SIG-M5 treated with dmso at 0.1 percent for 504 hours (cell line): ENCODE measurements at regions not wholly inside any gene's neighbourhood (a gene's known extent, or its start where the extent isn't known, plus 50 kb on each side); places are given as distances from the start of the nearest gene placed in this dataset.

ENCODE experiments used
- DNase-seq: peaks from one replicate; lab custom pipeline; 2025; ENCODE audit not compliant: unreplicated experiment; lab: John Stamatoyannopoulos, UW

GRCh38 chr1:96473791-96474434 lies 247.7 kb upstream of the PTBP2 start:
- DNase-seq: no peak

GRCh38 chr1:96474985-96475743 lies 246.4 kb upstream of the PTBP2 start:
- DNase-seq: no peak

GRCh38 chr1:96475903-96476302 lies 245.7 kb upstream of the PTBP2 start:
- DNase-seq: no peak

- no peak for DNase-seq
These were observed 243.4 kb upstream of the PTBP2 start for GRCh38 chr1:96478228-96478627.

- DNase-seq: no peak
These were observed 240.2 kb upstream of the PTBP2 start for GRCh38 chr1:96481409-96481808.

- no peak for DNase-seq
These were observed 239.0 kb upstream of the PTBP2 start for GRCh38 chr1:96482616-96483015.

- DNase-seq: no peak
These were observed 234.2 kb upstream of the PTBP2 start for GRCh38 chr1:96487394-96487793.

GRCh38 chr1:96487971-96488370 lies 233.6 kb upstream of the PTBP2 start:
- DNase-seq: no peak

- no peak for DNase-seq
These were observed 232.8 kb upstream of the PTBP2 start for GRCh38 chr1:96488777-96489176.

- DNase-seq: no peak
These were observed 229.3 kb upstream of the PTBP2 start for GRCh38 chr1:96492236-96492635.

- DNase-seq: no peak
These were observed 222.7 kb upstream of the PTBP2 start for GRCh38 chr1:96498744-96499340.

GRCh38 chr1:96508233-96508632 lies 213.4 kb upstream of the PTBP2 start:
- DNase-seq: no peak

GRCh38 chr1:96509339-96509738 lies 212.2 kb upstream of the PTBP2 start:
- DNase-seq: no peak

GRCh38 chr1:96509951-96510350 lies 211.6 kb upstream of the PTBP2 start:
- DNase-seq: no peak

- DNase-seq: no peak
These were observed 211.2 kb upstream of the PTBP2 start for GRCh38 chr1:96510391-96510790.

- no peak for DNase-seq
These were observed 210.7 kb upstream of the PTBP2 start for GRCh38 chr1:96510911-96511310.

- DNase-seq: no peak
These were observed 208.4 kb upstream of the PTBP2 start for GRCh38 chr1:96513136-96513535.

GRCh38 chr1:96515430-96515829 lies 206.2 kb upstream of the PTBP2 start:
- no peak for DNase-seq

GRCh38 chr1:96515925-96516324 lies 205.7 kb upstream of the PTBP2 start:
- no peak for DNase-seq

GRCh38 chr1:96519851-96520578 lies 201.6 kb upstream of the PTBP2 start:
- no peak for DNase-seq

GRCh38 chr1:96520579-96520947 lies 201.0 kb upstream of the PTBP2 start:
- DNase-seq: no peak

GRCh38 chr1:96521010-96521409 lies 200.6 kb upstream of the PTBP2 start:
- DNase-seq: no peak
